Effector memory CD4-positive, alpha-beta T cell (primary cell): ENCODE measurements at regions not wholly inside any gene's neighbourhood (a gene's known extent, or its start where the extent isn't known, plus 50 kb on each side); places are given as distances from the start of the nearest gene placed in this dataset.

Experiments used
- DNase-seq, 3 donors: peaks; one replicate each; pipeline ENCODE4 v3.0.0-alpha.2; 2020
- H3K27ac ChIP-seq: 2 replicates; pipeline ENCODE4 v1.7.0; 2013; ENCODE audit warnings: mild to moderate bottlenecking, low read length, moderate library complexity; ENCODE audit not compliant: insufficient read depth, poor library complexity, severe bottlenecking
- H3K27me3 ChIP-seq: replicated peaks from 2 replicates; pipeline ENCODE4 v1.7.0; 2013; ENCODE audit warnings: mild to moderate bottlenecking, low read length; ENCODE audit not compliant: insufficient read depth, control insufficient read depth, poor library complexity, severe bottlenecking
- H3K36me3 ChIP-seq: 2 replicates; pipeline ENCODE4 v1.7.0; 2013; ENCODE audit warnings: mild to moderate bottlenecking, low read length, moderate library complexity; ENCODE audit not compliant: control insufficient read depth, insufficient read depth
- H3K4me1 ChIP-seq: 2 replicates; pipeline ENCODE4 v1.7.0; 2013; ENCODE audit warnings: low read length, mild to moderate bottlenecking; ENCODE audit not compliant: control insufficient read depth, insufficient read depth, poor library complexity, severe bottlenecking
- H3K4me3 ChIP-seq: 2 replicates; pipeline ENCODE4 v1.7.0; 2013; ENCODE audit warnings: low read length, low read depth, mild to moderate bottlenecking; ENCODE audit not compliant: insufficient read depth, poor library complexity, severe bottlenecking
- H3K9me3 ChIP-seq: 2 replicates; pipeline ENCODE4 v1.7.0; 2013; ENCODE audit warnings: mild to moderate bottlenecking, low read length, moderate library complexity; ENCODE audit not compliant: control insufficient read depth

DNA sequence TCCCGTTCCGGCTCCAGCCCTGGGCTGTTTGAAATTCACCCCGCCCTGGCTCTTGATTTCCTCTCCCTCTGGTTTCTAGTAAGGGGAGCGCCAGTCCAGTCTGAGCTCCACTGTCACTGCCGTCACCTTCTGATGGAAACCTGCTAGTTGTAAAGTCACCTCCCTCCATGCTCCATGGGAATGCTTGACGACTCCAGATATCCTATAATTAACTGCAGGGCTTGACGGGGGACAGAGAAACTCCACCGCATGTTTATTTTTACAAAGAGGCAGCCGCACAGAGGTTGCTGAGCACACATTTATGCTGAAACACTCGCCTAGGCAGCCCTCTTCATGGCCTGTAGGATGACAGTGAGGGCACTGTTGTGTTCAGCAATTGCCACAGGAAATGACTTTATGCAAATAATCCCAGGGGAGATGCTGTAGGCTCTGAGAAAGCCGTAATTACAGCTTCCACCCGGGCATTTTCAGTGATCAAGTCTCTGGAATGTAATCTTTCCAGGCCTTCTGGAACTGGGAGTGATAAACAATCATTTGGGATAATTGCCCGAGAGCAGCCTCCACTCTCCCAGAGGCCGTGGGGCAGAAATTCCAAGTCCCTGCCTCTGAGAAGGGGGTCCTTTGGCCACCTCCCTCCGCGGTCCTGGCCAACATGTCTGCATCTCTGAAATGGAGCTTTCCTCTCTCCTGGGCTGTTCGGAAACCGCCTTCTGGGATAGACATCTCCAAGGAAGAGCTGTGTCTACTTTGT lies 300.5 kb downstream of the KLF6 start:
- Histone ChIP-seq H3K4me3 (no peak overlapping the region), H3K9me3 (no peaks in the 10 kb centered on the region), H3K36me3 (no peaks in the 10 kb centered on the region), H3K4me1 (peaks cover 7% of the 10 kb centered on the region), H3K27me3 (no peaks in the 10 kb centered on the region), H3K27ac (no peak overlapping the region)
- no peak for DNase-seq

DNA sequence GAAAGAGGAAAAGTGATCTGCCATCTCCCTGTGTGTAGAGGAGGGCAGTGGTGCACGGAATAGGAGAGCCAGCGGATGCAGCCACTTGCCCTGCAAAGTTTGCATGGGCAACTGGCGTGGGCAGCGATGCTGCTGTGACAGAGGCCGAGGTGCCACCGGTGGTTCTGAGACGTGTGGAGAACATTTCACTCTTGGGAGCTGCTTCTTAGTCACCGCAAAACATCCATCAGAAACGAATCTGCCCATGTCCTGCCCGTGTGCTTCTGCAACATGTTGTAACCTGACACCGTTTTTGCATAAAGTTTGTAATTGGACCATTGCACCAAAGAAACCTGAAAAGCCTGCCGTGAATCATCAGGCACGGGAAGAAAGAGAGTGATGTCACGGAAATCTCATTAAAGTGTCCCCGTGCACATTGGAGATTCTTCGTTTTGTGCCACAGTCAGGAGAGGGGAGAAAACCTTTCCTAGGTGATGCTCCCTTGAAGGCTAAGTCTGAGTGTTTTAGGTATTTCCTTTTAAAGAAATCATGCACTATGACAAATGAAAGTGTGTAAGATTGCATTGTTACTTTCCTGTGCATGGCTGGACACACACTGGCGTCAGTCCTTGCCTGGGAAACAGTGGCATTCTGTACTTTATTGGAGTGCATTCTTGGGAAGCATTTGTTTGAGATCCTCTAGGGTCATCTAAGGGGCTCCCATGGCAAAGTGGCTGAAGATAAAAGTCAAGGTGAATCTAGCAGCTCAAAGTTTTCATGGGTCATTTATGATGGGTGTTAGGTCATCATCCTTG lies 302.6 kb downstream of the KLF6 start:
- DNase-seq, result no peak

DNA sequence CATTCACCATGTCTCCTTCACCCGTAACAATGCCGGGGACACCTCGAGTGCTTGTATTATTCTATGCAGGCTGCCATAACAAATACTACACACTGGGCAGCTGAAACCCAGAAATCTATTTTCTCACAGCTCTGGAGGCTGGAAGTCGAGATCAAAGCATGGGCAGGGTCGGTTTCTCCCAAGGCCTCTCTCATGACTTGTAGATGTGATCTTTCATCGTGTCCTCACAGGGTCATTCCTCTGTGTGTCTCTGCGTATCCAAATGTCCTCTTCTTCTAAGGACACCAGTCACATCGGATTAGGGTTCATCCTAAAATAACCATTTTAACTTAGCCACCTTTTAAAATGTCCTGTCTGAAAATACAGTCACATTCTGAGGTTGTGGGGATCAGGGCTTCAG lies 303.5 kb downstream of the KLF6 start:
- Histone ChIP-seq H3K9me3 (no peaks in the 10 kb centered on the region), H3K27me3 (no peaks in the 10 kb centered on the region), H3K27ac (no peak overlapping the region), H3K4me1 (peaks cover 7% of the 10 kb centered on the region), H3K4me3 (no peak overlapping the region), H3K36me3 (no peaks in the 10 kb centered on the region)
- no peak for DNase-seq

More for the DNA sequence above, 302.6 kb downstream of the KLF6 start:
- Histone ChIP-seq H3K27ac (no peak overlapping the region), H3K4me1 (peaks cover 7% of the 10 kb centered on the region), H3K27me3 (no peaks in the 10 kb centered on the region), H3K36me3 (no peaks in the 10 kb centered on the region), H3K9me3 (no peaks in the 10 kb centered on the region), H3K4me3 (no peak overlapping the region)

DNA sequence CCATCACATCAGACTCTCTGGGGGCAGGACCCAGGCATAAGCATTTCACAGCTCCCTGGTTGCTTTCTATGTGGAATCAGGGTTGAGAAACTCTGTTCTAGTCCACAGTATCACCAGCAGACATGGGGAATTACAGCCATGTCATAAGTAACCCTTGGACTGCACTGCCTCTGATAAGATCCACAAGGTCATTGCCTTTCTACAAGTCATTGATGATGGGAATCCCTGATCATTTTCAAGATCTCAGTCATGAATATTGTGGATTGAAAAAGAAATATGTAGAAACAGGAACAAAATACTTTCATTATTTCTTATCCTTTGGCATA lies 304.1 kb downstream of the KLF6 start:
- no peak overlapping the region for H3K4me3 ChIP-seq
- no peak for DNase-seq
- H3K9me3 ChIP-seq, result no peaks in the 10 kb centered on the region
- no peaks in the 10 kb centered on the region for H3K27me3 ChIP-seq
- peaks cover 7% of the 10 kb centered on the region for H3K4me1 ChIP-seq
- H3K36me3 ChIP-seq, result no peaks in the 10 kb centered on the region
- no peak overlapping the region for H3K27ac ChIP-seq

DNA sequence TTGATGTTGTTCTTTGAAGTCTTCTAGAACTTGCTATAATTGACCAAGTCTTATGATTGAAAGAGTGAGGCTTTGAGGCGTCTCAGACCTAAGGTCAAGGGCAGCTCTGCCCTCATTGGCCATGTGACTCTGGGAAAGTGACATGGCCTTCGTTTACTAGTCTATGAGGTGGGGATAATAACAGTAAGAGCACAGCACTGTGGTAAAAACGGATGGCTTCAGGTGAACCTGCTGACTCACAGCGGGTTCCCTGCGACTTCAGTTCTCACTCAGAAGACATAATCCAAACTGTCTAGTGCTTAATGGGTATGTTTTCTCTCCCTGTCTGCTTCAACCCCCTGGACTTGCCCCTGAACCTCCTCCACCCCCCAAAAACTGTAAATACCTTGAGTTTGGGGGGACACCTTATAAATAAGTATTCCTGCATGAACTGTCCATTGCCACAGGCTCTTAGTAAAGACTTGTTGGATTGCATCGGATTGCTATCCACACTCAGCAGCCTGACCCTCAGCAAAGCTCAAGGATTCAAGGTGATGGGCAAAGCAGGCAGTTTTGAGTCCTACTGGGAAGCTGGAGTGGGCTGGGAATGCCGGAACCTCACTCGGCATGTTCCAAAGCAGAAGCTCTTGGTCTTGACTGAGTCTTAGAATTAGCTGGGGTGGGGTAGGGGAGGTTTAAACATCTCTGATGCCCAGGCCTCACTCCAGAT lies 304.6 kb downstream of the KLF6 start:
- no peak for DNase-seq
- no peaks in the 10 kb centered on the region for H3K36me3 ChIP-seq
- no peaks in the 10 kb centered on the region for H3K27me3 ChIP-seq
- H3K27ac ChIP-seq, result no peak overlapping the region
- no peak overlapping the region for H3K4me3 ChIP-seq
- no peaks in the 10 kb centered on the region for H3K9me3 ChIP-seq
- H3K4me1 ChIP-seq, result peaks cover 7% of the 10 kb centered on the region

DNA sequence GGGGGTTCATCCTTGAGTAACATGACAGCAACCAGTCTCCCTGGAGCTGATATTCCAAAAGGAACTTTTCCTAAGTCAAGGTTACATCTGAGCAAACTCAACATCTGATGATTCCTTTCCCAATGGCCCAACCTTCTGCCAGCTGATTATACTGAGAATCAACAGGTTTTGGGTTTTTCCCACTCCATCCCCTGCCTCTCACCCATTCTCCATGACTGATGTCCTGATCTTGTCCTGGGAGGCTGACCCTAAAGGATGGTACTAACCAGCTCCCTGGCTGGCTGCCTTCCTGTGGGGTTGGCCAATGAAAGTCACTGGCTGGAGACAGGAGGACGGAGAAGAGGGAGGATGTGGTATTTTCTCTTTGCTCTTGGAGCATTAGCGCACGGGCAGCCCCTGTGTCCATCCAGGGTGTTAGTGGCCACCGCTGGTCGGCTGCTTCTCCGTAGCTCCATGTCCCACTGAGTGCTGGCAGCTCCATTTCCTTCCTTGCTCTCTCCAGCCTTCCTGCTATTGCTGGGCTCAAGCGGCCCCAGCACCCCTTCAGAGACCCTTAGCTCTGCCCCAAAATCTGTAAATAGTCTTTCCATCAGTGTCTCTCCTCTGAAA lies 306.2 kb upstream of the PITRM1 start:
- Histone ChIP-seq H3K4me3 (no peak overlapping the region), H3K27ac (no peak overlapping the region), H3K27me3 (no peaks in the 10 kb centered on the region), H3K36me3 (no peaks in the 10 kb centered on the region), H3K9me3 (no peaks in the 10 kb centered on the region), H3K4me1 (no peaks in the 10 kb centered on the region)
- DNase-seq, result no peak

DNA sequence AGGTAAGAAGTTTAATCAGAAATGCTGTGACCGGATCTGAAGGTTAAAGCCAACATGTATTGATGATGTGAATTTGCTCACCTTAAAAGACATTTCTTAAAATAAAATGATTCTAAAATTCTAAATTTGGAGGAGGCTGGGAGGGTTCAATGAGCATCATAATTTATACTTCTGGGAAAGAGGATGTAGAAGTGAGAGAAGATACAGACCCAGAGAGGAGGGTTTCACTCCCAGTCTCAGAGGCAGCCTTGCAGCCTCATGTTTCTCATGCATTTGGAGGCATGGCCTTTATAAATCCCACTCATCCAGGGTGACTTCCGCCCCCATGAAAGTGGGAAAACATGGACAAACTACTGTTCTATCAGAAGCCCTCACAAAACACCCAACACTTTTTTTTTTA lies 305.6 kb upstream of the PITRM1 start:
- Histone ChIP-seq H3K4me1 (no peaks in the 10 kb centered on the region), H3K9me3 (no peaks in the 10 kb centered on the region), H3K36me3 (no peaks in the 10 kb centered on the region), H3K27me3 (no peaks in the 10 kb centered on the region), H3K4me3 (no peak overlapping the region), H3K27ac (no peak overlapping the region)
- DNase-seq, result no peak

DNA sequence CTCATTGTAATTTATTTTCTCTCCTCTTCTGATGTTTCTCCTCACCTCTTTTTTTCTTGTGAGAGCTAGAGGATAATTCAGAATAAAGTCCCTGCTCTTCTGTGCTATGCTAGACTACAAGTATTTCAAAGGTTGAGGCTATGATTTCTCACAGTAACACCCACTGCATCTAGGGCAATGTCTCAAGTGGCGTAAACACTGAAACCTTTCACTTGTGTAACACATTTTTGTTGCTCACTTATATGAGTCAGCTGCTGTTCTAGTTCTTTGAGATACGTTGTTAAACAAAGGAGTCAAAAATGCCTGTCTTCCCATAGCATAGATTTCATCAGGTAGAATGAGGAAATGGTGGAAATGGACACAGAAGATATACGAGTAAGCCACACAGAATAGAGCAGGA lies 305.1 kb upstream of the PITRM1 start:
- no peaks in the 10 kb centered on the region for H3K9me3 ChIP-seq
- peaks cover 4% of the 10 kb centered on the region for H3K4me1 ChIP-seq
- H3K27me3 ChIP-seq, result no peaks in the 10 kb centered on the region
- H3K36me3 ChIP-seq, result no peaks in the 10 kb centered on the region
- DNase-seq, result no peak
- H3K4me3 ChIP-seq, result no peak overlapping the region
- H3K27ac ChIP-seq, result no peak overlapping the region

DNA sequence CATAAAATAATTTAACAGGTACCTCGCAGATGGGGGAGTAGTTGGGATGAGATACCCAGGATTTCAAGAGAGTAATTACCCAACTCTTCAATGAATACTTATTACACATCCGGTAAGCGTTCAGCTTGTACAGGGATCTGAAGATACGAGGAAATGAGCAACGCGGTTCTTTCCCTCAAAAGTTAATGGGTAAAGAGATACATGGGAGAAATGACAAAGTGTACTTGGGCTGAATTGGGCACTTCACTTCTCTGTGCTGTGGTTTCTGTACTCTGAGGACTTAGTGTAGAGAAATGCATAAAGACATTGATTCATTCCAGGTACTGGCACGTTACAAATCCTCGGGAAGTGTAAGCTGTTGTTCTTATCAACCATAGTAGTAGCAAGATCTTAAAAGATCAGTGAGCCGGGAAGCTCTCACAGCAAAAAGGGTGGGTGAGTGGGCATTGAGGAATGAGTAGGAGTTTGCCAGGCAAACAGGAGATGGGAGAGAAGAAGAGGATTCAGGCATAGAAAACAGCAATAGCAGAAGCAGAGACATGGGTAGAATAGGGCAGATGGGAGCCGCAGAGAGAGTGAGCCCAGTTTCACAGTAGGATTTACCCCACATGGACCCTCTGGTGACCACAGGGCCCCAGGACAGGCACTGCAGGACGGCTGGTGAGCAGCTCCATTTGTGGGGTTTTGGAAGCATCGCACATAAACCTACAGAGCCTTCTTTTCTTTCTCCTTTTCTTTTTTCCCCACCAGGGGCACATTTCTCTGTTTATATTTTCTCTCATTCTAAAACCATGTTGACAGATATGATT lies 304.3 kb upstream of the PITRM1 start:
- Histone ChIP-seq H3K4me3 (no peak overlapping the region), H3K9me3 (no peaks in the 10 kb centered on the region), H3K27me3 (no peaks in the 10 kb centered on the region), H3K27ac (no peak overlapping the region), H3K36me3 (no peaks in the 10 kb centered on the region), H3K4me1 (peaks cover 7% of the 10 kb centered on the region)
- DNase-seq, result no peak
